ENCODE measurements at regions not wholly inside any gene's neighbourhood (a gene's known extent, or its start where the extent isn't known, plus 50 kb on each side); places are given as distances from the start of the nearest gene placed in this dataset.

DNA sequence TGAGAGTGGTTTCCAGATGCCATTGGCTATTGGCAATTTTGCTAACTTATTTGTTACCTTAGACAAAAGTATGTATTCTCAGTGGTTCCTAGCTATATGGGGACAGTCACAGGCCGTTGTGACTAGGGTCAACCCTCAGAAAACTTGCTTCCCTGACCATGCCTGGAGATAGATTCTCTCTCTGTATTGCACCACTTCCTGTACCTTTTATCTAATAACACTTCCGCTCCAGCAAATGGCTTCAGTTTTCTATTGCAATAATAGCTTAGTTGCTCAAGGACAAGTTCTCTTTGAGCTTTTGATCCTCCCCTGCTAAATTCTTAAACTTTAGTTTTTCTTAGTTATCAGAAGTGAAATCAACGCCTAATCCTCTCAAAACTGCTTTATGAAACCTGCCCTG, 338.0 kb downstream of the RMST start:
- H3K79me2 ChIP-seq (ENCODE audit: control insufficient read depth, insufficient read depth, low read length), result no peaks in the 10 kb centered on the region
- no peak overlapping the region for H2AFZ ChIP-seq (ENCODE audit: insufficient read depth, low read depth, low read length, poor library complexity, severe bottlenecking)
- H3K4me1 ChIP-seq (ENCODE audit: control insufficient read depth in 2 of 2, insufficient read depth in 2 of 2, low read length in 2 of 2), result no peaks in the 10 kb centered on the region
- H3K4me3 ChIP-seq (ENCODE audit: control extremely low read depth in 1 of 5, extremely low read depth in 1 of 5, insufficient read depth in 1 of 5, low read depth in 2 of 5, low read length in 4 of 5), result no peak overlapping the region
- Mint-ChIP-seq H3K27me3 (no peaks in the 10 kb centered on the region), H3K4me3 (no peak overlapping the region), H3K4me1 (no peaks in the 10 kb centered on the region), H3K27ac (no peak overlapping the region), H3K9me3 (ENCODE audit: insufficient read depth) (no peaks in the 10 kb centered on the region)
- no peak overlapping the region for H3K9ac ChIP-seq (ENCODE audit: low read length)
- no peak overlapping the region for H3K4me2 ChIP-seq (replicated peaks; ENCODE audit: low read depth, low read length, poor library complexity, severe bottlenecking)
- intact Hi-C loops (cut with micrococcal nuclease), result no loop called here
- DNase-seq (no peak), ATAC-seq (ENCODE audit: low read depth) (no peak)
- peaks cover 0 to 6% (median 0%) of the 10 kb centered on the region in 3 donors for H3K9me3 ChIP-seq (ENCODE audit: control extremely low read depth in 1 of 3, control insufficient read depth in 2 of 3, insufficient read depth in 1 of 3, low read length in 2 of 3)
- WGBS (ENCODE audit: insufficient coverage), result 78% methylated on average over 1 of the region's 3 CpGs
- CTCF ChIA-PET, result no interaction called here
- H3K36me3 ChIP-seq (replicated peaks in 1 of 2; ENCODE audit: control extremely low read depth in 1 of 2, control insufficient read depth in 1 of 2, extremely low read depth in 1 of 2, insufficient read depth in 2 of 2, low read length in 1 of 2), result no peaks in the 10 kb centered on the region
- POLR2A ChIA-PET, result no interaction called here
- H4K20me1 ChIP-seq (ENCODE audit: control insufficient read depth, insufficient read depth, low read length, poor library complexity, severe bottlenecking), result no peaks in the 10 kb centered on the region
- TF ChIP-seq CTCF (IDR thresholded peaks at IDR 0.05) (no peak), EZH2 (IDR thresholded peaks at IDR 0.05; ENCODE audit: borderline replicate concordance, insufficient read depth, low read depth, low read length, poor library complexity, severe bottlenecking) (no peak)
- no peaks in the 10 kb centered on the region for H3K27me3 ChIP-seq (replicated peaks in 1 of 4; ENCODE audit: control extremely low read depth in 1 of 4, control insufficient read depth in 3 of 4, insufficient read depth in 4 of 4, low read length in 3 of 4)
- H3K27ac ChIP-seq (ENCODE audit: low read length in 2 of 2), result no peak overlapping the region

DNA sequence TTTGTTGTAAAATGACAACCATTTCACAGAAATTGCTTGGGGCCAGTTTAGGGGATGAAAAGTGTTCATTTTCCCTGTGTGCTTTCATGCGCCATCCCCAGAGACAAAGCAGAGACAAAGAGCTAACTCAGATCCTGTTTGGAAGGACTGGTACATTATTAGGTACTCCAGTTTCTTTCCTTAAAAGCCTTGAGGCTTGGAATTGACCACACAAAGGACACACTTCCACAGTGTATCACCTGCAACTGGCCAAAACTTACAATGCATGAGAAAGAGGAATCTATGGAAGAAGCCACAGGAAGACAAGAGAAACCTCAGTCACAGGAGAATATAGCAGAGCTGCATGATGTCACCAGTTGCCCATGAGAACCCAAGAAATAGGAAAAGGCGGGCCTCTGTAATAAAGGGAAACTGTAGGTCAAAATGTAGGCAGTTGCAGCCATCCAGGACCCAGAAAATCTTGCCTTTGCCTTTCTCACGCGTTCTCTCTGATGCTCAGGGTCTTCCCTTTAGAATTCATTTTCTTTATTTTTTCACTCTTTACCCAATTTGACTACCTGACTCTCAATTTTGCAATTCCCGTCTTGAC, 339.0 kb downstream of the RMST start:
- H3K27ac ChIP-seq (ENCODE audit: low read length in 2 of 2), result no peak overlapping the region
- ChIA-PET POLR2A (no interaction called here), CTCF (no interaction called here)
- Mint-ChIP-seq H3K9me3 (ENCODE audit: insufficient read depth) (no peaks in the 10 kb centered on the region), H3K27me3 (no peaks in the 10 kb centered on the region), H3K4me1 (no peaks in the 10 kb centered on the region), H3K4me3 (no peak overlapping the region), H3K27ac (no peak overlapping the region)
- no peak overlapping the region for H3K4me3 ChIP-seq (ENCODE audit: control extremely low read depth in 1 of 5, extremely low read depth in 1 of 5, insufficient read depth in 1 of 5, low read depth in 2 of 5, low read length in 4 of 5)
- peaks cover 0 to 6% (median 0%) of the 10 kb centered on the region in 3 donors for H3K9me3 ChIP-seq (ENCODE audit: control extremely low read depth in 1 of 3, control insufficient read depth in 2 of 3, insufficient read depth in 1 of 3, low read length in 2 of 3)
- DNase-seq, result no peak
- H3K4me2 ChIP-seq (replicated peaks; ENCODE audit: low read depth, low read length, poor library complexity, severe bottlenecking), result no peak overlapping the region
- no peaks in the 10 kb centered on the region for H4K20me1 ChIP-seq (ENCODE audit: control insufficient read depth, insufficient read depth, low read length, poor library complexity, severe bottlenecking)
- no peaks in the 10 kb centered on the region for H3K27me3 ChIP-seq (replicated peaks in 1 of 4; ENCODE audit: control extremely low read depth in 1 of 4, control insufficient read depth in 3 of 4, insufficient read depth in 4 of 4, low read length in 3 of 4)
- ATAC-seq (ENCODE audit: low read depth), result no peak
- no peaks in the 10 kb centered on the region for H3K36me3 ChIP-seq (replicated peaks in 1 of 2; ENCODE audit: control extremely low read depth in 1 of 2, control insufficient read depth in 1 of 2, extremely low read depth in 1 of 2, insufficient read depth in 2 of 2, low read length in 1 of 2)
- H3K4me1 ChIP-seq (ENCODE audit: control insufficient read depth in 2 of 2, insufficient read depth in 2 of 2, low read length in 2 of 2), result no peaks in the 10 kb centered on the region
- TF ChIP-seq EZH2 (IDR thresholded peaks at IDR 0.05; ENCODE audit: borderline replicate concordance, insufficient read depth, low read depth, low read length, poor library complexity, severe bottlenecking), result no peak
- intact Hi-C loops (cut with micrococcal nuclease), result no loop called here
- no peak overlapping the region for H2AFZ ChIP-seq (ENCODE audit: insufficient read depth, low read depth, low read length, poor library complexity, severe bottlenecking)
- WGBS (ENCODE audit: insufficient coverage), result 83% methylated on average over 4 of the region's 5 CpGs
- no peak overlapping the region for H3K9ac ChIP-seq (ENCODE audit: low read length)
- H3K79me2 ChIP-seq (ENCODE audit: control insufficient read depth, insufficient read depth, low read length), result no peaks in the 10 kb centered on the region
